GM18870 (cell line): ENCODE measurements at regions not wholly inside any gene's neighbourhood (a gene's known extent, or its start where the extent isn't known, plus 50 kb on each side); places are given as distances from the start of the nearest gene placed in this dataset.

ENCODE experiments used
- ATAC-seq: cut with Tn5 transposase; IDR thresholded peaks from one replicate; pipeline ENCODE4 v1.9.1; 2021; ENCODE audit warnings: moderate library complexity; ENCODE audit not compliant: unreplicated experiment

DNA sequence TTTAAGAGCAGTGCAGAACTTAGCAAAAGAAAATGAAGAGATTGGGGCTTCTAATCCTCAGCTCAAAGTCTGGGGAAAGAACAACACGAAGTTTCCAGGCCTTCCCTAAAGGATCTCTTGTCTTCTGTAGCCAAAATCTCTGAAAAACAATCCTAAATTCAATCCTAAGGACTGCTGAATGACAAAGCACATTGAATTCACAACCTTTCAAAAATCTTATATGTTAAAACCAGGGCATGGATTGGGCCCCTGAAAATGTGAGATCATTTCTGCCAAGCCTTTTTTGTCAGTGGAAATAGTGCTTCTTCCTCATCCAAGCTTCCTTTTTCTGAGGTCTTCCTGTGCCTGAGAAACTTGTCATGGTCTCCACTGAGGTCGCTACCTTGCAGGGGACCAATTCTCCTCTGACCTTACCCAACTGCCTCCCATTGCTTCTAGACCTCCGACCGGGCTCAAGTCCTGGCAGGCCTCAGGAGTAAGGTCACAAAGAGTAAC lies 126.2 kb upstream of the ARID1B start:
- ATAC-seq: no peak

DNA sequence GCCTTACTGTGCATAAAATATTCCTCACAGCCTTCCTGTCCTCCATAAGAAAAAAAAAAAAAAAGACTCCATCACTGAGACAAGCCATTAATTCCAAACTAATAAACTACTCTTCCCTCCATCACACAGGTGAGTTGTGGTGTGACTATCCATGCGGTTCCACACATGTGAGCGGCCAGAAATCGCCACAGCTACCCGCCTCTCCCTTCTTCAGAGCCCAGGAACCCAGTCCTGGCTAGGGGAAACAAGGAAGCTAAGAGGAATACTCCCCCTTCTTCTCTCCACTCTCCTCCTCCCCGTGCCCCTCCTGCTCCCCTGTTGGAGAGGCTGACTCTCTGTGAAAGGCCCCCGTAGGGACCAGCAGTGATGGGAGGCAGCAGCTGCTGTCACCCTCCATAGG lies 128.6 kb upstream of the ARID1B start:
- no peak for ATAC-seq

DNA sequence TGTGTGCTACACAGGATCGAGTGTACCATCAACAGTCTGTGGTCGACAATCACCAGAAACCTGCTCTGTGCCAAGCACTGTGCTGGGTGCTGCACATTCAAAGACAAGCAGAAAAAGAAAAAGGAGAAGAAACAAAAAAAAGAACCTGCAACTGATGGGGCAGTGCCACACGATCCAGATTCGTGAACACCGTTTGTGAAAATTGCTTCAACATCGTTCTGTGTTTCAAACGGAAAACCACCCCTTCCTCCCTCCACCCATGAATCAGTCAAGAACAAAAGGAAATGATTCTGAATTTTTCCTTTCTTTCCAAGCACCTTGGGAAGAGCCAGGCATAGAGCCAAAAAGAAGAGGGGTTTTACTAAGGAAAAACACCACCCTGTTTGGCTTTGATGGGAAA lies 129.2 kb upstream of the ARID1B start:
- ATAC-seq: no peak

DNA sequence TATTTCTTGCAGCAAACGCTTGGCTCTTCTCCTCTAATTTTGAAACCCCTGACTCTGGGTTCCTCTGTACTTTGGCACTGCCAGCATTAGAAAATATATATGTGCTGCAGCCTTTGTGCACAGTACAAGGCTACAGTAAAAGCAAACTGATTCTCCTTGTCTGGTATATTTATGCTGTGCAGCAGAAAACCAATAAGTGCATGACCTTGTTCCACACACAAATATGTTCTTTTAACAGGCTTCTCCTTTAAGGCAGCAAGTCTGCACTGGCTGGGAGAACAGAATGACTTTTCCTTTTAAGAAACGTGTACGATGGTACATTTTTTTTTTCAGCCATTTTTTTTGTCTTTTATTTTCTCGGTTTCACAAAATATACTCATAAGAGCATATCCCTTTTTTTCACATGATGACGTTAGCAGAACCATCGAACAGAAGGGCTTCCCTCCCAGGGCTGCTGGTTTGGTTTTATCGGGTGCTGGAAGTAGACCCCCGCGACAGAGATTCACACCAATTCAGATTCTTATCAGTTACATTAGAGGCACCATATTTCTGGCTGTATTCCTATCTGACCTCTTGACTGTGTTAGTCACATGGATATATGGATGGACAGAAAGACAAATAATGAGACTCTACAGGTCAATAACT lies 129.9 kb upstream of the ARID1B start:
- no peak for ATAC-seq

DNA sequence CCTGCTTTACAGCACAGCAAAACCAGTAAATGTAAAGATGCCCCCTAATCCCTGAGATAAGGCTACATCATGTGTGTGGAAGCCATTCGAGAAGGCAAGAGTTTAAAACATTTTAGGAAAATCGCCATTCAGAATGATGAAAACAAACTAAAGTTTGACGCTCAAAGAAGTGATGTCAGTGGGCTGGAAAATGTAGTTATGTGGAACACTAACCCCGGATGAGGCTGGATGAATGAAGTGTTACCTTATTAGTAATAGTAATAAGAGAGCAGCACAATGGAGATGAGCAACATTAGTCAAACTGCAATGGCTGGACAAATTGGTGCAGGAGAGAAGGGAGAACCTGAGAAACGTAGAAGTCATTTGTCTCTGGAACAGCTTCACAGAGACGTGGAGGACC lies 130.7 kb upstream of the ARID1B start:
- no peak for ATAC-seq

DNA sequence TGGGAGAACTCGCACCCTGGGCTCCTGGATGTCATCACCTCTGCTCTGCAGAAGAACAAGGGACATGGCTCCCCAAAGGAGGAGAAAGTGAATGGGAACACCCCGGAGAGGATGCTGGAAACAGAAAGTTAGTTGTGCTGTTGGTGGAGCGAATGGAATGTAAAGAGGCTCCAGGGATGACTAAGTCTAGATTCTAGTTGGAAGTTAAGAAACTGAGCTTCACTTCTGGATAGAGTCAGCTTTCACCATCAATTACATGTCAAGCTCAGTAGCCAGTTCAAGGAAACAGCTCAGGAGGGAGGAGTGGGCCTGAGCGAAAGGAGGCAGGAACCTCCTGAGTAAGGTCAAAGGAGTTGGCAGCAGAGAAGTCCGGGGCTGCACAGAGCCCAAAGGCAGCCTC lies 132.1 kb upstream of the ARID1B start:
- no peak for ATAC-seq

DNA sequence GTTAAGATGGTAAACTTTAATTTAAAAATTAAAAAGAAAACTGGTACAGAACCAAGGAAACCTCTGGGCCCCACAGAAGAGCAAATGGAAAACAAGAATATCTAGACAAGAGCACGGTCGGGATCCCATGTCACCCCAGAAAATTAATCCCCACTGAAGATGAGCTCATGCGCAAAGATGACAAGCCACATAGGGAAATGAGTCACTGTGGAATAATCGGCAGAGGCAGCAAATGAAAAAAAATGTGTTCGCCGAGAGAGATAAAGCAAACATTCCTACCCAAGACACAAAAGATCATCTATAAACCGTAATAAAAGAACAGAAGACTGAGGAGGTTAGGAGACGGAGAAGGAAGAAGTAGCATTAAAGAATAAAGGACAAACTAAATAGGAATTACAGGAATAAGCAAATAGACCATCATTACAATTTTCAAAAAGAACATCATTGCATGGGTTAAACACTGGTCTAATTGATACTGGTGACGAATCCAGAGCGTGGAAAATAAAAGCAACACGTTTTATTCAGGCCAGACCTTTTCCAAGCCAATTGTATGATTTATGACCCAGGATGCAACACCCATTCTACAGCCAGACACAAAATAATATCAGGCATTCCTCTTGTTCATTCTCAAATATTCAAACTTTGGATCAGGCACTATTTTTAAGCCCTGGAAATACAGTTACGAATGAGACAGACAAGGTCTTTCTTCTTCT lies 138.0 kb upstream of the ARID1B start:
- no peak for ATAC-seq

DNA sequence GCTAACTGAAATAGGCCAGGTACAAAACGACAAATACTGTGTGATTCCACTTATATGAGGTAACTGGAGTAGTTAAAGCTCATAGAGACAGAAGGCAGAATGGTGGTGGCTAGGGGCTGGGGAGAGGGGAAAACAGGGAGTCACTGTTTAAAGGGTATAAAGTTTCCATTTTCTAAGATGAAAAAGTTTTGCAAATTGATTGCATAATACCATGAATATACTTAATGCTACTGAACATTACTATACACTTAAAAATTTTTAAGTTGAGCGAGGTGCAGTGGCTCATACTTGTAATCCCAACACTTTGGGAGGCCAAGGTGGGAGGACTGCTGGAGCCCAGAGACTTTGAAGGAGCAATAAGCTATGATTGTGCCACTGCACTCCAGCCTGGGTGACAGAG lies 138.6 kb upstream of the ARID1B start:
- ATAC-seq: no peak

DNA sequence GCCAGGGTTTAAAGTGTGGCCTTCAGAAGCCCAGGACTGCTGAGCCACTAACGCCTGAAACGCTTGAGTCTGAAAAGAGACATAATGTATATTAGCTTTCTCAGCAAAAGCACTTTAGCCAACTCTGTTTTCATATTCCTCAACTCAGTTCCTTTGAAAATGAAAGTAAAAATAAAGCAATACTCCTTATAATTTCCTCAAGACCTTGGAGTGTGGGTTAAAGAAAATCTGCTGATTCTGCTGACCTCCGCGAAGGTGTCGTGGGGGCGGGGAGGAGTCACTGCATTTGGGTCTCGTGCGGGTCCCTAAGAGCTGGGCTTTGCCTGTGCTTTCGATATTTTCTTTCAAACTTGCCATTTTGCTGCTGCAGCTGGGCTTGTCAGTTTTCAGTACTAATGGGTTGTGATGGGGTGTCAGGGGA lies 142.2 kb upstream of the ARID1B start:
- ATAC-seq: no peak

DNA sequence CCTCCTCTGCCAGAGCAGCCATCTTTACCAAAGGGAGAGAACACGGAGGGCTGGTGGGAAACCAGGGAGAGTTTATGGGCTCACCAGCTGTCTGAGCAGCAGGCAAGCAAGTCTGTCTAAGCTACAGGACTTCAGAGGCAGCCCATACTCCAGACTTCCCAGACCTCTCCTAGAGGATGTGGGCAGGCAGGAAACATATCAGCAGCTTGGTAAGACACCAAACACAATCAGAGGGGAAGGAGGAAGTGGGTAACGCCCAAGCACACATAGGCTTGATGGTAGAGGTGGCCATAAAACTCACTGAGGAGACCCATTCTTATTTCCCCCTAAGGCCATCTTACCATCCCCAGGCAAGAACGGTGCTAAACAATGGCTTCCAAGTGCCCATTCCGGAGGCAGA lies 143.1 kb upstream of the ARID1B start:
- ATAC-seq: no peak

DNA sequence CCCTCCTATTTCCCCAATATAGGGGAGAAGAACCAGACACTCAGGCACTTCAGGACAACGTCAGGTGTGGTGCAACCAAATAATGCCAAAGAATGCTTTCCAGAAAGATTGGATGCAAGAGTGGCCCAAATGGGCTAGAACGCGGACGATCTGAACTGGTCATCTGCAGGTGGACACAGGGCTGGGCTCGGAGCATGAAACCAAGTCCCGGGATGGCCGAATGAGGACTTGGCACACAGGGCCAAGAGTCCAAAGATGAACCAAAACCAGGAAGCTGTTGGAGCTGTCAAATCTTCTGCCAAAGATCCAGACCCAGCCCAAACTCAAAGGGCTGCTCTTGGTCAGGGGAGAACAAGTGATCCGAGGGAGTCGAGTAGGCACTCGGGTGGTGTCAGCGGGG lies 143.9 kb upstream of the ARID1B start:
- ATAC-seq: no peak

DNA sequence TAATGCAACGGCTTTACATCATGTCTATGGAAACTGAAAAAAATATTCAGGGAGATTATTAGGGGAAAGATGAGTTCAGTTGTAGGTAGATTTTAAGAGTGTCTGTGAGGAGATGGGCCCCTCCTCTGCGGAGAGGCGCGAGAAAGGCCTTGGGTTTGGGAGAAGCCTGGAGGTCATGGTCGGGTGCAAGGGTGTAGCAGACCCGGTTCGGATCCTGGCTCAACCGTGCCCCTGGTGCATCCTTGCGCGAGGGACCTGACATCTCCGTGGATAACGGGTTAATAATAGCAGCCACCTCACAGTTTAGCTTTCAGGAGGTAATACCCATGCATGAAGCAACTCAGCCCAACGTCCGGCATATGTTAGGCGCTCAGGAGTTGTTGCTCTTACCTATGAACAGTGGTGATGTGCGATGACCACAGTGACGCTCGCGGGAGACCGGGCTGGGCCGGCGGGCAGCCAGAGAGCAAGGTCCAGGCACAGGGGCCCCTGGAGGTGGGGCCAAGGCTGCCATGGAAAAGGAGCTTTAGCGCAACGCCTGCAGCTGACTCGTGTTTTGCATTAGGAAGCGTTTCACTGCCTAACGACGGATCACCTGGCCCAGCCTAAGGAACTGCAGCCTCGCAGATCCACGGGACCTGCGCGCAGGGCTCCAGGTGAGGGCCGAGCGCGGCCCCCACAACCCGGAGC lies 146.4 kb upstream of the ARID1B start:
- no peak for ATAC-seq

DNA sequence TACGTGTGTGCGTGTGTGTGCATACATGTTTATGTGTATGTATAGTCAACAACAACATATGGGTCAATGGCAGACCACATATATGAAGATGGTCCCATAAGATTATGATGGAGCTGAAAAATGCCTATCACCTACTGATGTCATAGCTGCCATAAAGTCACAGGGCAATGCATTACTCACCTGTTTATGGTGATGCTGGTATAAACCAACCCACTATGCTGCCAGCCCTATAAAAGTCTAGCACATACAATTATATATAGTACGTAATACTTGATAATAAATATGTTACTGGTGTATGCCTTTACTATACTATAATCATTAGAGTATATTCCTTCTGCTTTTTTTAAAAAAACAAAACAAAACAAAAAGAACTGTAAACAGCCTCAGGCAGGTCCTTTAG lies 148.4 kb upstream of the ARID1B start:
- no peak for ATAC-seq

DNA sequence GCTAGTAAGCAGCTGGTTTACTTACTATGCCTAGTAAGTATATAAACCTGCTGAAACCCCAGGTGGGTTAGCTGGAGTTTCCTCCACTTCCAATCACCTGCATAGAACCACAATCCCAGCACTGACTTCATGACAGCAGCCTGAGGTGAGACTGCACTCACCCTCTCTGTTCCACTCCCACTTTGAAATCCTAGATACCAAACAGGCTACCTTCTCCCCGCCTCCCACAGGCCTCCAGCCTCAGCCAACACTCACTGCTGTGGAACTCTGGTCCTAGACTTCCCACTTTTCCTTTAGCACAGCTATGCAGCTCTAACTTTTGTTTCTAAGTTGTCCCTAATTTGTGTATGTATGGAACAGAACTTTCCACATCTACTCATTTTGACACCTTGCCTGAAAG lies 149.7 kb upstream of the ARID1B start:
- ATAC-seq: no peak

DNA sequence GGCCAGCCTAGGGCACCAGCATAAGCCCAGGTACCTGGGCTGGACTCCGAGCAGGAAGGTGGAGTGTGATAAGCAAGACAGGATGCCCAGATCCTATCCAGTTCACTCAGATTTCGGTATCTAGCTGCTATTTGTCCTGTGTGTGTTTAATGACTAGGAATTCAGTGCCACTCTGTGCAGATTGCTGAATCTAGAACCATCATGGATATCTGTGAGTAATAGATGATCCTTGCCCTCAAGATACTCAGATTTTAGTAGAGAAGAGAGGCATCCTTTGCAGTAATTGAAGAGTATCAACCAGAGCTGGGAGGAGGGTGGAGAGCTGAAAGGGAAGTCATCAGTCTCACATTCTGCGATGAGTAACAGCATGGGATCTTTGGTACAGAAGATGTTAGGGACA lies 155.0 kb upstream of the ARID1B start:
- no peak for ATAC-seq

DNA sequence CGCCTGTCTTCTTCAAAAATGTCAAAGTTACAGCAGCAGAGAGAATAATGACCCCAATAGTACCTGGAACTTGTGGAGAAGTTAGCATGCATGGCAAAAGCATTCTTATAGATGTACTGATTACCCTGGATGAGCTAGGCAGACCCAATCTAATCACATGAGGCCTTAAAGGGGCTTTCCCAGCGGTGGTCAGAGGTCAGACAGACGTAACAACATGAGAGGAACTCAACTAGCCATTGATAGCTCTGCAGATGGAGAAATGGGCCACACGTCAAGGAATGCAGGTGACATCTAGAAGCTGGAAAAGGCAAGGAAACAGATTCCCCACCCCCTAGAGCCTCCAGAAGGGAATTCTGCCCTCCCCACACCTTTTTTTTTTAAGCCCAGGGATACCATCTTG lies 156.8 kb upstream of the ARID1B start:
- ATAC-seq: no peak

DNA sequence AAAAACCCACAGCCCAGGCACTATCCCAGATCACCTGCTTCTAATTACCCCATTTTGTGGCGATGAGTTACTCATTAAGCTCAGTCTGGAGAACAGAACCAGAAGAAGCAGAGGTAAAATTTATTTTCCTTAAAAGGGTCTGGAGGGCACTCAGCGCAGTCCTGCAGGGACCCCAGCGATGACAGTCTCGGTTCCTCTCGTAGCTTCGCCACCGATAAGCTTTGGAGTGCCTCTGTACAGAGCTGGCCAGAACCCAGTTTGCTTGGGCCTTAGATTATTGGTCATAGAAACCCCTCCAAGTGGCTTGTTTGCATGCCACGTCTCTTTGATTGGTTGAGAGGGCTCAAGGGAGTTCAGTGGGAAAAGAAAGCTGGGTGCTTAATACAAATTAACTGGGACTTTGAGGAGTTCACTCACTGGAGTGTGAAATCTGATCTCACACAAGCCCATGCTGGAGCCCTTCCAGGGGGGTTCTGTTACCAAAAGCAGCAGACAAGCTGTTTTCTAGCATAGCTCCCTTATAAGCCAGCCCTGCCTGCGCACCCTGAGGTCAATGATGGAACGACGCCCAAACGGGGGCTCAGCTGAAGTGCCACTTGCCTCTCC lies 158.5 kb upstream of the ARID1B start:
- ATAC-seq: no peak

DNA sequence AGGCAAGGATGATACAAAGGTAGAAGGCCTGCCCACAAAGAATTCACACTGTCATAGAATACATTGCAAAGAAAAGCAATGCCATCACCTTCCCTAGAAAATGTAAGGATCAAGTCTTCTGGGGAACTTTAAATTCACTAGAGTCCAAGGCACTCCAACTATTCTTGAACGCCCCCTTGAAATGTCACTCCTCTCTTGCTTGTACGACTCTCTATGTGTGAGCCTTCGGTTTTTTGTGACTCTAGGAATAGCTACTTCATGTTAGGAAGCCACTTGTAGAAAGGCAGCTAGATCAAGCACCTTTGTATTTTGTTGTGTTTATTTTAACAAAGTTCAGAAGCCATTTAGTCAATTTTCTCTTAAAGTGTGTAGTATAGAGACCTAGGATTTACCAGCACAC lies 159.2 kb upstream of the ARID1B start:
- no peak for ATAC-seq

DNA sequence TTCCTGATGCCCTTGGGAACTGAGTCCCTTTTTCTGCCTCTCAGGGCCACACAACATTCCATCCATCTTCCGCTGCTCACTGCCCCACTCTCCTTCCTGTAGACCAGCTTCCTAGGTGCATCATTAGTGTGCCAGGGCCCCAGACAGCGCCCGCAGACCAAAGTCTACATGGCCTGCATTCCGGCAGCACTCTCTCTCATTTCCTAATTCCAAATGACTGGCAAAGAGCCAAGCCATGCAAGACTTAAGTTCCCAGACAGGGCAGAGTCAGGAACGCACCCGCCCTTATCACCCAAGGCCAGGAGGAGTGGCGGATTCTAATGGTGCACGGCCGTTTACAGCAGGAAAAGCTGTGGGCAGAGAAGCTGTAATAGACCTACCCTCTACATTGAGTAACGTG lies 159.8 kb upstream of the ARID1B start:
- no peak for ATAC-seq

DNA sequence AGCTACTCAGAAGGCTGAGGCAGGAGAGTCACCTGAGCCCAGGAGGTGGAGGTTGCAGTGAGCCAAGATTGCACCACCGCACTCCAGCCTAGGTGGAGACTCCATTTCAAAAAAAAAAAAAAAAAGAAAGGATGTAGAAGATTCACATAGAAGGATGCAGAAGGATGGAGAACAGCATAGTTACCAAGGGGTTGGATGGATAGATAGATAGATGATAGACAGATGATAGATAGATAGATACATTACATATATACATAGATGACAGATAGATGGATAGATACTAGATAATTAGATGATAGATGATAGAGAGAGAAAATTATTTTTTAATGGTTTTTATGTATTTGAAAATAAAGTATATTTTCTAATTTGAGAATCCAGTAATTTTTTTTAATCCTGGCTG lies 160.7 kb upstream of the ARID1B start:
- no peak for ATAC-seq

DNA sequence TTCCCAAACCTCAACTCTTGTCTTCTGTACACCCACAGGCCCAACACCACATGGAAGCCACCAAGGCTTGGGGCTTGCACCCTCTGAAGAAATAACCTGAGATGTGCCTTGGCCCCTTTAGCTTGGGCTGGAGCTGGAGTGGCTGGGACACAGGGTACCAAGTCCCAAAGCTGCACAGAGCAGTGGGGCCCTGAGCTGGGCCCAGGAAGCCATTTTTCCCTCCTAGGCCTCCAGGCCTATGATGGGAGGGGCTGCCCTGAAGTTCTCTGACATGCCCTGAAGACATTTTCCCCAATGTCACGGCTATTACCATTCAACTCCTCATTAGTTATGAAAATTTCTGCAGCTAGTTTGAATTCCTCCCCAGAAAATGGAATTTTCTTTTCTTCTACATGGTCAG lies 163.2 kb upstream of the ARID1B start:
- no peak for ATAC-seq

DNA sequence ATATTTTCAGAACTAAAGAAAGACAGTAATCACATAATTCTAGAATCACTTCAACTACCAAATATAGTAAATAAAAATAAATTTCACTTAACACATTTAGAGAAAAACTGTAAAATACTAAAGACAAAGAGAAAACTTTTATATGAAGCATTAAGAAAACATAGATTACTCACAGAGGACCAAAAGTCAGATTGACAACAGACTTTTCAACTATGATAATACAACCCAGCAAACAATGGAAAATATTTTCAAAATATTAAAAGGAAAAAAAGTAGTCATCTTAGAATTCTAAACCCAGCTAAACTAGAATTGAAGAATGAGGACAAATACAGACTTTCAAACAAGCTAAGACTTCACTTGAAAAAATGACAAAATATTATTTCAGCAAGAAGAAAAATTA lies 164.8 kb upstream of the ARID1B start:
- no peak for ATAC-seq
